GM13976 (cell line): ENCODE measurements at regions not wholly inside any gene's neighbourhood (a gene's known extent, or its start where the extent isn't known, plus 50 kb on each side); places are given as distances from the start of the nearest gene placed in this dataset.

ENCODE experiments used
- DNase-seq: peaks from one replicate; pipeline ENCODE4 v3.0.0; 2012; ENCODE audit warnings: low spot score
- CTCF ChIP-seq: IDR thresholded peaks from 2 replicates; pipeline ENCODE4 v1.5.1; 2012; ENCODE audit warnings: borderline replicate concordance, mild to moderate bottlenecking; ENCODE audit not compliant: insufficient read depth; ENCODE audit errors: extremely low read depth, missing control alignments, control extremely low read depth
- in situ Hi-C: fragments of 300-500 bp; cut with MboI; formaldehyde crosslinking; loops from one replicate; pipeline ENCODE4 v1.12.0; 2022; ENCODE audit warnings: low sequenced_read_pairs, mixed read lengths, inconsistent platforms; ENCODE audit not compliant: unreplicated experiment

GRCh38 chr1:178578541-178578940 is 65.6 kb downstream of the TEX35 start:
- in situ Hi-C loops: no loop called here
- no peak for DNase-seq
- TF ChIP-seq CTCF: no peak

- in situ Hi-C loops: no loop called here
- DNase-seq: no peak
- TF ChIP-seq CTCF: no peak
These were observed 66.2 kb downstream of the TEX35 start for GRCh38 chr1:178579095-178579494.

GRCh38 chr1:178579562-178579961 is 66.7 kb downstream of the TEX35 start:
- no peak for TF ChIP-seq CTCF
- in situ Hi-C loops: no loop called here
- DNase-seq: no peak

- no peak for DNase-seq
- in situ Hi-C loops: no loop called here
These were observed 67.2 kb downstream of the TEX35 start for GRCh38 chr1:178580096-178580495.

GRCh38 chr1:178580876-178581275 is 68.0 kb downstream of the TEX35 start:
- in situ Hi-C loops: no loop called here
- no peak for TF ChIP-seq CTCF

More at GRCh38 chr1:178580096-178580495, 67.2 kb downstream of the TEX35 start:
- TF ChIP-seq CTCF: no peak

GRCh38 chr1:178581351-178582303 is 68.7 kb downstream of the TEX35 start:
- in situ Hi-C loops: no loop called here
- peak; percentile 4 for TF ChIP-seq CTCF
- no peak for DNase-seq

More at GRCh38 chr1:178580876-178581275, 68.0 kb downstream of the TEX35 start:
- no peak for DNase-seq
